B cell (primary cell): ENCODE measurements at regions not wholly inside any gene's neighbourhood (a gene's known extent, or its start where the extent isn't known, plus 50 kb on each side); places are given as distances from the start of the nearest gene placed in this dataset.

ENCODE experiments used
- ATAC-seq: fragments of 200-7000 bp; cut with Tn5 transposase; one replicate; pipeline ENCODE4 v1.10.0; 2021; ENCODE audit warnings: low read depth, mild to moderate bottlenecking, moderate number of reproducible peaks, moderate library complexity
- CTCF ChIA-PET: fragments of 350-600 bp; sonication (Branson Sonifier 250); formaldehyde crosslinking; loops from one replicate; lab custom pipeline; 2021; ENCODE audit warnings: antibody characterized with exemption, inconsistent platforms; lab: Charles Lee
- POLR2A ChIA-PET: fragments of 350-600 bp; sonication (Branson Sonifier 250); formaldehyde crosslinking; loops from one replicate; lab custom pipeline; 2021; ENCODE audit warnings: antibody characterized with exemption; lab: Charles Lee
- DNase-seq: peaks from one replicate; pipeline ENCODE4 v3.0.0; 2013
- H2AFZ ChIP-seq: 2 replicates; pipeline ENCODE4 v1.6.1; 2012; ENCODE audit warnings: mild to moderate bottlenecking, low read depth, low read length; ENCODE audit not compliant: insufficient read depth, poor library complexity, severe bottlenecking
- H3K27ac ChIP-seq, 2 donors: 1 replicate in 1 of 2; 2 replicates in 1 of 2; pipeline ENCODE4 v1.5.1; 2012 to 2013; ENCODE audit warnings: low read length in 2 of 2, mild to moderate bottlenecking in 2 of 2, moderate library complexity in 1 of 2
- H3K27me3 ChIP-seq, 4 experiments: fragments of 200-600 bp in 1 of 4; sonication (generic) in 1 of 4; replicated peaks in 1 of 4; 1 replicate in 2 of 4; 2 replicates in 2 of 4; pipeline versions ENCODE4 v1.6.1 to v1.7.0; 2013 to 2016; ENCODE audit warnings: low read length in 3 of 4, mild to moderate bottlenecking in 2 of 4, mixed read lengths in 1 of 4, moderate library complexity in 1 of 4; ENCODE audit not compliant: insufficient read depth in 4 of 4, control insufficient read depth in 3 of 4; ENCODE audit errors: control extremely low read depth in 1 of 4
- H3K36me3 ChIP-seq, 2 experiments: replicated peaks in 1 of 2; 1 replicate in 1 of 2; 2 replicates in 1 of 2; pipeline versions ENCODE4 v1.6.1 to v1.7.1; 2013; ENCODE audit warnings: low read length in 1 of 2; ENCODE audit not compliant: insufficient read depth in 2 of 2, control insufficient read depth in 1 of 2; ENCODE audit errors: control extremely low read depth in 1 of 2, extremely low read depth in 1 of 2
- H3K4me1 ChIP-seq, 2 donors: fragments of 200-600 bp in 1 of 2; sonication (generic) in 1 of 2; 1 replicate in 1 of 2; 2 replicates in 1 of 2; pipeline versions ENCODE4 v1.5.1 to v1.6.1; 2013 to 2017; ENCODE audit warnings: low read length in 2 of 2; ENCODE audit not compliant: control insufficient read depth in 2 of 2, insufficient read depth in 2 of 2
- H3K4me2 ChIP-seq: replicated peaks from 2 replicates; pipeline ENCODE3; 2012; ENCODE audit warnings: mild to moderate bottlenecking, low read depth, low read length; ENCODE audit not compliant: poor library complexity, severe bottlenecking
- H3K4me3 ChIP-seq, 5 experiments: fragments of 200-600 bp in 1 of 5; sonication (generic) in 1 of 5; 1 replicate in 3 of 5; 2 replicates in 2 of 5; pipeline versions ENCODE4 v1.5.1 to v1.7.0; 2011 to 2016; ENCODE audit warnings: low read length in 4 of 5, mild to moderate bottlenecking in 4 of 5, low read depth in 2 of 5, control low read depth in 1 of 5, moderate library complexity in 1 of 5; ENCODE audit not compliant: insufficient read depth in 1 of 5; ENCODE audit errors: control extremely low read depth in 1 of 5, extremely low read depth in 1 of 5
- H3K79me2 ChIP-seq: fragments of 200-600 bp; sonication (generic); one replicate; pipeline ENCODE4 v1.6.0; 2016; ENCODE audit warnings: low read length; ENCODE audit not compliant: control insufficient read depth, insufficient read depth
- H3K9ac ChIP-seq: fragments of 200-600 bp; sonication (generic); 2 replicates; pipeline ENCODE4 v1.6.1; 2017; ENCODE audit warnings: mild to moderate bottlenecking, low read length, moderate library complexity
- H3K9me3 ChIP-seq, 3 donors: one replicate each; pipeline versions ENCODE4 v1.6.1 to v1.7.1; 2013; ENCODE audit warnings: low read length in 2 of 3; ENCODE audit not compliant: control insufficient read depth in 2 of 3, insufficient read depth in 1 of 3; ENCODE audit errors: control extremely low read depth in 1 of 3
- H4K20me1 ChIP-seq: 2 replicates; pipeline ENCODE4 v1.6.0; 2012; ENCODE audit warnings: mild to moderate bottlenecking, low read length; ENCODE audit not compliant: insufficient read depth, control insufficient read depth, poor library complexity, severe bottlenecking
- H3K27ac Mint-ChIP-seq: one replicate; pipeline ENCODE4 v1.8.0; 2021; ENCODE audit warnings: mixed read lengths
- H3K27me3 Mint-ChIP-seq: one replicate; pipeline ENCODE4 v1.8.0; 2021; ENCODE audit warnings: mixed read lengths
- H3K4me1 Mint-ChIP-seq: one replicate; pipeline ENCODE4 v1.8.0; 2021; ENCODE audit warnings: mixed read lengths
- H3K4me3 Mint-ChIP-seq: one replicate; pipeline ENCODE4 v1.8.0; 2021; ENCODE audit warnings: mixed read lengths
- H3K9me3 Mint-ChIP-seq: one replicate; pipeline ENCODE4 v1.8.0; 2022; ENCODE audit warnings: mixed read lengths; ENCODE audit not compliant: insufficient read depth
- EZH2 ChIP-seq: IDR thresholded peaks from 2 replicates; pipeline ENCODE4 v1.6.1; 2012; ENCODE audit warnings: borderline replicate concordance, low read depth, mild to moderate bottlenecking, moderate library complexity, low read length; ENCODE audit not compliant: insufficient read depth, poor library complexity, severe bottlenecking
- WGBS: methylation state at CpG from one replicate; pipeline ENCODE4 v1.1.5; 2013; ENCODE audit warnings: missing lambda C conversion rate; ENCODE audit not compliant: insufficient coverage; 5-methylcytosine and 5-hydroxymethylcytosine counted together
- intact Hi-C: fragments of 100-400 bp; cut with micrococcal nuclease; formaldehyde crosslinking; loops from one replicate; pipeline ENCODE4 v1.10.0; 2022
- TF ChIP-seq, protein P1 (sequence below): fragments of 200-600 bp; IDR thresholded peaks from one replicate; pipeline ENCODE4 v1.8.0; 2022; ENCODE audit warnings: antibody characterized with exemption, mild to moderate bottlenecking

DNA sequence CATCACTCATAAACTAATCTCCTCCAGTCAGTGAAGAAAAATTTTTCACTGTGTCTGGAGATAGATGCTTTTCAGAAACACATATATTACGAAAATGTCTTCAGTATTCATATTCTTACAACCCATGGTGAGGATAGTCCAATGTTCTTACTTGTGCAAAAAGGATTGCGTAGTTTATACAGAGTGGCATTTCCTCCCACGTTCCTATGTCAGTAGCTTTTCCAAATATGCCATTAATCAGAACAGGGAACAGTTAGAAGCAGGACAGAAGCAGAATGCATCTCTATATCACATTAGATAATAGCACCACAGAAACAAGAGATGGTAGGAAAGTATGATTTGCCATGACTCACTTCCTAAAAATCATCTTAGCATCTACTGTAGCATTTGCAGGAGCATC is 282.9 kb downstream of the SLITRK5 start:
- Histone ChIP-seq H3K4me1 (no peaks in the 10 kb centered on the region), H3K36me3 (no peaks in the 10 kb centered on the region), H2AFZ (no peak overlapping the region), H3K4me2 (no peak overlapping the region), H3K9ac (no peak overlapping the region), H3K79me2 (no peaks in the 10 kb centered on the region), H3K27me3 (no peaks in the 10 kb centered on the region), H3K27ac (no peak overlapping the region), H3K4me3 (no peak overlapping the region), H4K20me1 (no peaks in the 10 kb centered on the region), H3K9me3 (no peaks in the 10 kb centered on the region)
- Mint-ChIP-seq H3K27me3 (no peaks in the 10 kb centered on the region), H3K4me1 (no peaks in the 10 kb centered on the region), H3K4me3 (no peak overlapping the region), H3K27ac (no peak overlapping the region), H3K9me3 (no peaks in the 10 kb centered on the region)
- ATAC-seq (no peak), DNase-seq (no peak)
- CTCF ChIA-PET = no interaction called here
- intact Hi-C loops = no loop called here
- POLR2A ChIA-PET = no interaction called here
- TF ChIP-seq, protein P1, sequence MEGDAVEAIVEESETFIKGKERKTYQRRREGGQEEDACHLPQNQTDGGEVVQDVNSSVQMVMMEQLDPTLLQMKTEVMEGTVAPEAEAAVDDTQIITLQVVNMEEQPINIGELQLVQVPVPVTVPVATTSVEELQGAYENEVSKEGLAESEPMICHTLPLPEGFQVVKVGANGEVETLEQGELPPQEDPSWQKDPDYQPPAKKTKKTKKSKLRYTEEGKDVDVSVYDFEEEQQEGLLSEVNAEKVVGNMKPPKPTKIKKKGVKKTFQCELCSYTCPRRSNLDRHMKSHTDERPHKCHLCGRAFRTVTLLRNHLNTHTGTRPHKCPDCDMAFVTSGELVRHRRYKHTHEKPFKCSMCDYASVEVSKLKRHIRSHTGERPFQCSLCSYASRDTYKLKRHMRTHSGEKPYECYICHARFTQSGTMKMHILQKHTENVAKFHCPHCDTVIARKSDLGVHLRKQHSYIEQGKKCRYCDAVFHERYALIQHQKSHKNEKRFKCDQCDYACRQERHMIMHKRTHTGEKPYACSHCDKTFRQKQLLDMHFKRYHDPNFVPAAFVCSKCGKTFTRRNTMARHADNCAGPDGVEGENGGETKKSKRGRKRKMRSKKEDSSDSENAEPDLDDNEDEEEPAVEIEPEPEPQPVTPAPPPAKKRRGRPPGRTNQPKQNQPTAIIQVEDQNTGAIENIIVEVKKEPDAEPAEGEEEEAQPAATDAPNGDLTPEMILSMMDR = no peak
- TF ChIP-seq EZH2 = no peak
- WGBS = no CpG with 5 or more reads among the region's 3 CpGs

DNA sequence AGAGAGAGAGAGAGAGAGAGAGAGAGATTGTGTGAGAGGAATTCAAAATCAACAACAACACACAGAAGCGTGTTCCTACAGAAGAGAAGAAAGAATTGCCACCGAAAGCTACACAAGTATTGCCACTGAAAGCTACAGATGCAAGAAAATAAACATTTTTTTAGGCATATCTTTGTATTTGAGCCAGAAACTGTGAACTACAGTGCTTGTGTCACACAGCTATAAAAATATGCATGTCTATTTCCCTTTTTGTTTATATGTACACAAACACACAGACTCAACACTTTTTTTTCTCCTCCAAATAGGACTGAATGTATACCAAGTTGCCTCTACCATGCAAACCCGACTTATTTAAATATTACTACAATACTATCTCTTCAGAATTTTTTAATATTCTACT is 290.4 kb downstream of the SLITRK5 start:
- Histone ChIP-seq H3K27ac (no peak overlapping the region), H4K20me1 (no peaks in the 10 kb centered on the region), H3K9me3 (no peaks in the 10 kb centered on the region), H3K9ac (no peak overlapping the region), H2AFZ (no peak overlapping the region), H3K4me1 (no peaks in the 10 kb centered on the region), H3K4me2 (no peak overlapping the region), H3K79me2 (no peaks in the 10 kb centered on the region), H3K27me3 (no peaks in the 10 kb centered on the region), H3K4me3 (no peak overlapping the region), H3K36me3 (no peaks in the 10 kb centered on the region)
- Mint-ChIP-seq H3K27me3 (no peaks in the 10 kb centered on the region), H3K27ac (no peak overlapping the region), H3K4me1 (no peaks in the 10 kb centered on the region), H3K4me3 (no peak overlapping the region), H3K9me3 (peaks cover 2% of the 10 kb centered on the region)
- no CpG with 5 or more reads among the region's 3 CpGs for WGBS
- intact Hi-C loops = no loop called here
- POLR2A ChIA-PET = no interaction called here
- no peak for TF ChIP-seq EZH2
- TF ChIP-seq, protein P1 = no peak
- ATAC-seq (no peak), DNase-seq (no peak)
- CTCF ChIA-PET = no interaction called here
